ENCODE measurements at regions not wholly inside any gene's neighbourhood (a gene's known extent, or its start where the extent isn't known, plus 50 kb on each side); places are given as distances from the start of the nearest gene placed in this dataset.

DNA sequence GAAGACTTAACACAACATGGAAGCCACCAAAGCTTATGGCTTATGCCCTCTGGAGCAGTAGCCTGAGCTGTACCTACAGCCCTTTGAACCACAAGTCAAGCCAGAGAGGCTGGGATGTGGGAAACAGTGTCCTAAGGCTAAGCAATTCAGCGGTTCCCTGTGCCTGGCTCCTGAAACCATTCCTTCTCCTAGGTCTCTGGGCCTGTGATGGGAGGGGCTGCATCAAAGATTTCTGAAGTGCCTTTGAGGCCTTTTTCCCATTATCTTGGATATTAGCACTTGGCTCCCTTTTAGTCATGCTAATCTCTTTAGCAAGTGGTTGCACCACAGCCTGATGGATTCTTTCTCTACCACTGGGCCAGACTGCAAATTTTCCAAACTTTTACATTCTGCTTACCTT is 140.5 kb upstream of the NUDT10 start:
- H3K27me3 ChIP-seq (ENCODE audit: insufficient read depth, low read length, poor library complexity, severe bottlenecking) = no peaks in the 10 kb centered on the region
- no peak for TF ChIP-seq EZH2phosphoT487 (IDR thresholded peaks at IDR 0.05; ENCODE audit: borderline replicate concordance)
- TF ChIP-seq, protein P1, sequence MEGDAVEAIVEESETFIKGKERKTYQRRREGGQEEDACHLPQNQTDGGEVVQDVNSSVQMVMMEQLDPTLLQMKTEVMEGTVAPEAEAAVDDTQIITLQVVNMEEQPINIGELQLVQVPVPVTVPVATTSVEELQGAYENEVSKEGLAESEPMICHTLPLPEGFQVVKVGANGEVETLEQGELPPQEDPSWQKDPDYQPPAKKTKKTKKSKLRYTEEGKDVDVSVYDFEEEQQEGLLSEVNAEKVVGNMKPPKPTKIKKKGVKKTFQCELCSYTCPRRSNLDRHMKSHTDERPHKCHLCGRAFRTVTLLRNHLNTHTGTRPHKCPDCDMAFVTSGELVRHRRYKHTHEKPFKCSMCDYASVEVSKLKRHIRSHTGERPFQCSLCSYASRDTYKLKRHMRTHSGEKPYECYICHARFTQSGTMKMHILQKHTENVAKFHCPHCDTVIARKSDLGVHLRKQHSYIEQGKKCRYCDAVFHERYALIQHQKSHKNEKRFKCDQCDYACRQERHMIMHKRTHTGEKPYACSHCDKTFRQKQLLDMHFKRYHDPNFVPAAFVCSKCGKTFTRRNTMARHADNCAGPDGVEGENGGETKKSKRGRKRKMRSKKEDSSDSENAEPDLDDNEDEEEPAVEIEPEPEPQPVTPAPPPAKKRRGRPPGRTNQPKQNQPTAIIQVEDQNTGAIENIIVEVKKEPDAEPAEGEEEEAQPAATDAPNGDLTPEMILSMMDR (conservative IDR thresholded peaks at IDR 0.05; ENCODE audit: low read length) = no peak
- no peaks in the 10 kb centered on the region for H3K9me2 ChIP-seq (replicated peaks; ENCODE audit: low read depth, low read length)
- no peak overlapping the region for H3K4me3 ChIP-seq (ENCODE audit: low read length, poor library complexity, severe bottlenecking)
- H3K9me3 ChIP-seq (ENCODE audit: insufficient read depth, low read depth, low read length) = no peaks in the 10 kb centered on the region
- H3K4me1 ChIP-seq (ENCODE audit: insufficient read depth, low read length, poor library complexity, severe bottlenecking) = no peaks in the 10 kb centered on the region
- H3K36me3 ChIP-seq (ENCODE audit: insufficient read depth, low read length) = no peaks in the 10 kb centered on the region
- H3K79me2 ChIP-seq (ENCODE audit: insufficient read depth, low read length) = no peaks in the 10 kb centered on the region
- no peaks in the 10 kb centered on the region for H4K20me1 ChIP-seq (ENCODE audit: insufficient read depth, low read length, poor library complexity, severe bottlenecking)
- no peak overlapping the region for H3K4me2 ChIP-seq (ENCODE audit: low read depth, low read length, poor library complexity, severe bottlenecking)
- H3F3A ChIP-seq (ENCODE audit: low read depth) = no peaks in the 10 kb centered on the region
- no peak overlapping the region for H2AFZ ChIP-seq (ENCODE audit: low read length)
- H3K9ac ChIP-seq (ENCODE audit: low read depth, low read length, poor library complexity, severe bottlenecking) = no peak overlapping the region

DNA sequence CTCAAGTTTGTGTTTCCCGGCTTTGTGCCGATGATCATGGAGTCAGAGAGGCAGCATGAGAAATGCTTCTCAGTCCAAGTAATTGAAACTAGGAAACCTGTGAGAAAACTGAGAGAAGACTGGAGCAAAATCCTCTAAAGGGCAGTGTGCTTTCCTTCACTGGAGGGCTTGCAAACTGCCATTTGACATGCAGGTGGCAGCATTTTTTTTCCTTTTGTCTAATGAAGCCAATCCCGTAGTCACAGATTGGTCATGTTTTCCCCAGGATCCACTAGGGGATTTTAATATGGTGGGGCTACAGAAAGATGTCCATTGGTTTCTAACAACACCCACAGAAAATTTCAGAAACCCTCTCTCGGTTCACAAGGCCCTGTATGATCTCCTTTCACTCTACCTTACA is 117.4 kb upstream of the NUDT10 start:
- no peak overlapping the region for H3K4me3 ChIP-seq (ENCODE audit: low read length, poor library complexity, severe bottlenecking)
- H3K9ac ChIP-seq (ENCODE audit: low read depth, low read length, poor library complexity, severe bottlenecking) = no peak overlapping the region
- H2AFZ ChIP-seq (ENCODE audit: low read length) = no peak overlapping the region
- H3K4me1 ChIP-seq (ENCODE audit: insufficient read depth, low read length, poor library complexity, severe bottlenecking) = no peaks in the 10 kb centered on the region
- no peaks in the 10 kb centered on the region for H3K27me3 ChIP-seq (ENCODE audit: insufficient read depth, low read length, poor library complexity, severe bottlenecking)
- H3K79me2 ChIP-seq (ENCODE audit: insufficient read depth, low read length) = no peaks in the 10 kb centered on the region
- no peaks in the 10 kb centered on the region for H4K20me1 ChIP-seq (ENCODE audit: insufficient read depth, low read length, poor library complexity, severe bottlenecking)
- no peak overlapping the region for H3K4me2 ChIP-seq (ENCODE audit: low read depth, low read length, poor library complexity, severe bottlenecking)
- TF ChIP-seq, protein P1 (conservative IDR thresholded peaks at IDR 0.05; ENCODE audit: low read length) = no peak
- no peak for TF ChIP-seq EZH2phosphoT487 (IDR thresholded peaks at IDR 0.05; ENCODE audit: borderline replicate concordance)
- no peaks in the 10 kb centered on the region for H3K9me2 ChIP-seq (replicated peaks; ENCODE audit: low read depth, low read length)
- H3F3A ChIP-seq (ENCODE audit: low read depth) = no peaks in the 10 kb centered on the region
- no peaks in the 10 kb centered on the region for H3K36me3 ChIP-seq (ENCODE audit: insufficient read depth, low read length)
- no peaks in the 10 kb centered on the region for H3K9me3 ChIP-seq (ENCODE audit: insufficient read depth, low read depth, low read length)

DNA sequence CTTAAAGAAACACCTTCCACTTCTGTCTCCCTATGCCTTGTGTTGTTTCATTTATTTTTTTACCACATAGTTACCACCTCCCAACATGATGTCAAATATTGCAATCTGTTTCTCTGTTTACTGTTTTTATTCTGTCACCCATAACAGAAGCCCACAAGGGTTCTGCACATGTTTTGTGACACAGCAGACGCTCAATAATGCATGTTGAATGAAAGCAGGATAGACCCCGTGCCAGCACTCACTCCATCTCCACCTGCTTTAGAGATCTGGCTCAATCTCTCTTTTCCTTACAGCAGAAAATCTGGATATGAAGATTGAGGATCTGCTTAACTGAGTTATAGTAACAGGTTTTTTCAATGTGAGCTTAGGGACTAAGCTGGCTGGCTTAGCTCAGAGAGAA is 116.8 kb upstream of the NUDT10 start:
- Histone ChIP-seq H3K9me3 (ENCODE audit: insufficient read depth, low read depth, low read length) (no peaks in the 10 kb centered on the region), H3K4me1 (ENCODE audit: insufficient read depth, low read length, poor library complexity, severe bottlenecking) (no peaks in the 10 kb centered on the region)

More for the DNA sequence above, 116.8 kb upstream of the NUDT10 start:
- Histone ChIP-seq H3K4me3 (ENCODE audit: low read length, poor library complexity, severe bottlenecking) (no peak overlapping the region), H3K9me2 (replicated peaks; ENCODE audit: low read depth, low read length) (no peaks in the 10 kb centered on the region), H3K4me2 (ENCODE audit: low read depth, low read length, poor library complexity, severe bottlenecking) (no peak overlapping the region), H3K27me3 (ENCODE audit: insufficient read depth, low read length, poor library complexity, severe bottlenecking) (no peaks in the 10 kb centered on the region), H3K79me2 (ENCODE audit: insufficient read depth, low read length) (no peaks in the 10 kb centered on the region), H4K20me1 (ENCODE audit: insufficient read depth, low read length, poor library complexity, severe bottlenecking) (no peaks in the 10 kb centered on the region), H3F3A (ENCODE audit: low read depth) (no peaks in the 10 kb centered on the region), H2AFZ (ENCODE audit: low read length) (no peak overlapping the region), H3K9ac (ENCODE audit: low read depth, low read length, poor library complexity, severe bottlenecking) (no peak overlapping the region), H3K36me3 (ENCODE audit: insufficient read depth, low read length) (no peaks in the 10 kb centered on the region)
- TF ChIP-seq, protein P1 (conservative IDR thresholded peaks at IDR 0.05; ENCODE audit: low read length) = no peak
- TF ChIP-seq EZH2phosphoT487 (IDR thresholded peaks at IDR 0.05; ENCODE audit: borderline replicate concordance) = no peak
